ENCODE measurements at regions not wholly inside any gene's neighbourhood (a gene's known extent, or its start where the extent isn't known, plus 50 kb on each side); places are given as distances from the start of the nearest gene placed in this dataset.
"Not testable (repeated sequence)": the region's sequence is repeated elsewhere in the genome, so short reads cannot be mapped to it uniquely, and the experiment has no call there.

DNA sequence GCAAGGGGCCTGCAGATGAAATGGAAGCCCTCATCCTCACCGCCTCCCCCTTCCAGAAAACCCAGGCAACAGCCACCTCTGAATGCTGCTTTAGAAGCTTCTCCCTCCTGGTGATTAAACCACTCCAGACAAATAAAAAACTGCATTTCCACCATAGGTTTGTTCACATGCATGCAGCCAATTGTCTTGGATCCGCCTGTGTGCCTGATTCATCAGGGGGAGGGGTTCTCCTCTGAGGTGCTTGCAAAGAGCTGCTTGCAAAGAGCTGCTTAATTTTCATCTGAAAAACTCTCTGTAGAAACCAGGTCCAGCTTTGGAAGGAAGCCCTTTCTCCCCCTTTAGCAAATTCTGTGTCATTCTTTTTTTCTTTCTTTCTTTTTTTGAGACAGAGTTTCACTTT, 100.6 kb downstream of the DEFB131A start:
- DNase-seq; intact Hi-C loops (cut with DNase I; ENCODE audit: low total_unique reads): not testable (repeated sequence)
- WGBS, 2 donors, result 78 to 90% methylated on average over 2 of the region's 2 CpGs

DNA sequence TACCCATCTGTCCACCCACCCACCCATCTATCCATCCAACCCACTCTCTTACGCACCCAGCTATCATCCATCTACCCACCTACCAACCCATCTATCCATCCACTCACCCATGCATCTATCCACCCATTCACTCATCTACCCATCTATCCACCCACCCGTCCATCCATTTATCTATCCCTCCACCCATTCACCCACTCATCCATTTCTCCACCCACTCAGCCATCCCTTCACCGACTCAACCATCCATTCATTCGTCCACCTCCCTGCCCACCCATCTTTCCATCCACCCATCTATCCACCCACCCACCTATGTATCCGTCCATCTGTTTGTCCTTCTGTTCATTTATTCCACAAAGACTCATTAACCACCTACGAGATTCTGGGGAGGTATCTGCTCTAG, 103.3 kb downstream of the DEFB131A start:
- DNase-seq; H3K36me3 ChIP-seq (ENCODE audit: low read depth, missing control alignments): not testable (repeated sequence)
- 82 to 83% methylated on average over 6 of the region's 6 CpGs for WGBS, 2 donors

More for the DNA sequence above, 100.6 kb downstream of the DEFB131A start:
- H3K36me3 ChIP-seq (ENCODE audit: low read depth, missing control alignments); H3K9me3 ChIP-seq; H3K4me1 ChIP-seq; H3K27me3 ChIP-seq; H3K27ac ChIP-seq; H3K4me3 ChIP-seq: not testable (repeated sequence)

DNA sequence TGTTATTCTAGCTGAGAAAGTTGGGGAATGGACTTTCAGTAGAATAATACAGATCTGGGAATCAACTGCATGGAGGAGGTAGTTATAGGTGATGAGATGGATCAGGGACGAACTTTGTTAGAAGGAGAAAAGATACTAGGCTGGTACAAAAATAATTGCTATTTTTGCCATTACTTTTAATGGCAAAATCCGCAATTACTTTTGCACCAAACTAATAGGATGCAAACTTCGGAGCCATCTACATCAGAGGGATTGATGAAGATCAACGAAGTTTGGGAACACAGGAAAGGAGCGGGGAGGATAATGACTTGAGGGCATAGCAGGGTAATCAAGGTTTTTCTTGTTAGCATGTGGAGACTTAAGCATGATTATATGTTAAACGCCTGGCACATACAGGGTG, 111.9 kb downstream of the DEFB131A start:
- H3K4me3 ChIP-seq; H3K27ac ChIP-seq; H3K4me1 ChIP-seq; H3K9me3 ChIP-seq; DNase-seq; H3K36me3 ChIP-seq (ENCODE audit: low read depth, missing control alignments); H3K27me3 ChIP-seq; intact Hi-C loops (cut with DNase I; ENCODE audit: low total_unique reads): not testable (repeated sequence)
- 62 to 72% methylated on average over 6 of the region's 6 CpGs for WGBS, 2 donors

More for the DNA sequence above, 103.3 kb downstream of the DEFB131A start:
- H3K4me1 ChIP-seq; intact Hi-C loops (cut with DNase I; ENCODE audit: low total_unique reads); H3K4me3 ChIP-seq; H3K27ac ChIP-seq; H3K9me3 ChIP-seq; H3K27me3 ChIP-seq: not testable (repeated sequence)

DNA sequence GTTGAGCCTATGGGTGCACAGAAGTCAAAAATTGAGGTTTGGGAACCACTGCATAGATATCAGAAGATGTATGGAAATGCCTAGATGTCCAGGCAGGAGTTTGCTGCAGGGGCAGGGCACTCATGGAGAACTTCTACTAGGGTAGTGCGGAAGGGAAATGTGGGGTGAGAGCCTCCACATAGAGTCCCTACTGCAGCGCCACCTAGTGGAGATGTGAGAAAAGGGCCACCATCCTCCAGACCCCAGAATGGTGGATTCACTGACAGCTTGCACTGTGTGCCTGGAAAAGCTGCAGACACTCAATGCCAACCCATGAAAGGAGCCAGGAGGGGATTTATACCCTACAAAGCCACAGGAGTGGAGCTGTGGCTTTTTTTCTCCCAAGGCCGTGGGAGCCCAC, 133.7 kb downstream of the DEFB131A start:
- H3K27ac ChIP-seq; H3K4me3 ChIP-seq; DNase-seq; H3K27me3 ChIP-seq; H3K36me3 ChIP-seq (ENCODE audit: low read depth, missing control alignments); intact Hi-C loops (cut with DNase I; ENCODE audit: low total_unique reads); H3K9me3 ChIP-seq; H3K4me1 ChIP-seq: not testable (repeated sequence)
- WGBS, 2 donors, result 44 to 52% methylated on average over 3 of the region's 3 CpGs
- TF ChIP-seq, protein P1, sequence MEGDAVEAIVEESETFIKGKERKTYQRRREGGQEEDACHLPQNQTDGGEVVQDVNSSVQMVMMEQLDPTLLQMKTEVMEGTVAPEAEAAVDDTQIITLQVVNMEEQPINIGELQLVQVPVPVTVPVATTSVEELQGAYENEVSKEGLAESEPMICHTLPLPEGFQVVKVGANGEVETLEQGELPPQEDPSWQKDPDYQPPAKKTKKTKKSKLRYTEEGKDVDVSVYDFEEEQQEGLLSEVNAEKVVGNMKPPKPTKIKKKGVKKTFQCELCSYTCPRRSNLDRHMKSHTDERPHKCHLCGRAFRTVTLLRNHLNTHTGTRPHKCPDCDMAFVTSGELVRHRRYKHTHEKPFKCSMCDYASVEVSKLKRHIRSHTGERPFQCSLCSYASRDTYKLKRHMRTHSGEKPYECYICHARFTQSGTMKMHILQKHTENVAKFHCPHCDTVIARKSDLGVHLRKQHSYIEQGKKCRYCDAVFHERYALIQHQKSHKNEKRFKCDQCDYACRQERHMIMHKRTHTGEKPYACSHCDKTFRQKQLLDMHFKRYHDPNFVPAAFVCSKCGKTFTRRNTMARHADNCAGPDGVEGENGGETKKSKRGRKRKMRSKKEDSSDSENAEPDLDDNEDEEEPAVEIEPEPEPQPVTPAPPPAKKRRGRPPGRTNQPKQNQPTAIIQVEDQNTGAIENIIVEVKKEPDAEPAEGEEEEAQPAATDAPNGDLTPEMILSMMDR (IDR thresholded peaks at IDR 0.05), result peak in 1 of 3 experiments; percentile 18

DNA sequence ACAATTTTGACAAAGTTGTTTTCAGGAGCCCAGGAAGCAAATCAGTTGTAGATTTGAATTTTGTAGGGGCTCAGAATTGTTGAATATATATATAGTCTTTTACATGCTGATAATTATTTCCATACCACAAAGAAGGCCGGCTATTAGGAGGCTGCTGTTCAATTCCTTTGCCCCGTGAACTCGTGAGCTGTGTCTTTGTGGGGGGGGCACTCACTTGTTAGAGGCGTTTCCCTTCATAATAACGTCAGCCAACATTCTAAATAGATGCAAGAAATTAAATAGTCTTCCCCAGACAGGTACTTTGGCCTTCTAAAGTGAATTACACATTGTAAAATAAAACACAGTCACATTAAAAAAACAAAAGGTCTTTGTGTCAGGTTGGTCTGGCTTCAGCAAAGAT, 138.7 kb downstream of the DEFB131A start:
- intact Hi-C loops (cut with DNase I; ENCODE audit: low total_unique reads); H3K4me3 ChIP-seq: not testable (repeated sequence)

DNA sequence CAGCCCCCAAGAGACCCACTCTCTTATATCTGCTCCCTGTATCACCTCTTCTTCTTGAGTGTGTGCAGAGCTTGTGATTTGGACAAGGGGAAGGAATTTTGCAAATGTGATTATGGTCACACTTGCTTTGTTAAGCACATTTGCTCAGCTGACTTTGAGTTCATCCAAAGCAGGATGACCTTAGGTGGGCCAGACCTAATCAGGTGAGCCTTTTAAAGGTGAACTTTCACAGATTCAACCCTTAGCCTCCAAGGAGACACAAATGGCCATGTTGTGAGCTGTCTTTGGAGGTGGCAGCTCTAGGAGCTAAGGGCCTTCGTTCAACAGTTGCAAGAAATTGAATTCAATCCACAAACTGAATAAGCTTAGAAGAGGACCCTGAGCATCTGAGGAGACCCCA, 147.8 kb downstream of the DEFB131A start:
- WGBS, 2 donors, result 77 to 82% methylated on average over 1 of the region's 1 CpG
- Histone ChIP-seq H3K36me3 (ENCODE audit: low read depth, missing control alignments) (no peaks in the 10 kb centered on the region), H3K9me3 (no peaks in the 10 kb centered on the region), H3K4me1 (no peaks in the 10 kb centered on the region), H3K27me3 (no peaks in the 10 kb centered on the region), H3K4me3 (no peak overlapping the region), H3K27ac (no peak overlapping the region)
- no peak for DNase-seq
- intact Hi-C loops (cut with DNase I; ENCODE audit: low total_unique reads), result no loop called here
- no peak for TF ChIP-seq POLR2A (IDR thresholded peaks at IDR 0.05)
- TF ChIP-seq, protein P1 (IDR thresholded peaks at IDR 0.05), result no peak

More for the DNA sequence above, 138.7 kb downstream of the DEFB131A start:
- 31 to 41% methylated on average over 5 of the region's 5 CpGs for WGBS, 2 donors
- H3K4me1 ChIP-seq; H3K27me3 ChIP-seq; H3K27ac ChIP-seq; H3K36me3 ChIP-seq (ENCODE audit: low read depth, missing control alignments); DNase-seq; H3K9me3 ChIP-seq: not testable (repeated sequence)

DNA sequence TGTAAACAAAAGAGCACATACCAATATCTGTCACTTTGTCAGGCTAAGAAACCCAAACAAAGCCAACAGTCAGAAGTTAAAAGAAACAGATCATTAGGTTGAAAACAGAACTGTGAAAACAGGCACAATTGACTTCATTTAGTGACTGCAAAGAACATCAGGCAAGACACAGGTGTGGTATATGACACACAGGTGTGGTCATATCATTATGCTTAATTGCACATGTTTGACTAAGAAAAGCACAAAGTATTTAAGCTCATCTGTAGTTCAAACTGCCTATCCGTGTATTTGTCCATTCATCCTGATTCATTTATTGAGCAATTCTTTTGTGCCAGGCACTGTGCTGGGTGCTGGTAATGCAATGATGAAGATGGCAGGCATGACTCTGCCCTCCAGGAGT, 150.7 kb downstream of the DEFB131A start:
- Histone ChIP-seq H3K27ac (no peak overlapping the region), H3K36me3 (ENCODE audit: low read depth, missing control alignments) (no peaks in the 10 kb centered on the region), H3K4me3 (no peak overlapping the region), H3K9me3 (no peaks in the 10 kb centered on the region), H3K27me3 (no peaks in the 10 kb centered on the region), H3K4me1 (no peaks in the 10 kb centered on the region)
- intact Hi-C loops (cut with DNase I; ENCODE audit: low total_unique reads), result no loop called here
- DNase-seq, result no peak
- TF ChIP-seq, protein P1 (IDR thresholded peaks at IDR 0.05), result no peak
- no peak for TF ChIP-seq POLR2A (IDR thresholded peaks at IDR 0.05)
- 53 to 68% methylated on average over 1 of the region's 1 CpG for WGBS, 2 donors

DNA sequence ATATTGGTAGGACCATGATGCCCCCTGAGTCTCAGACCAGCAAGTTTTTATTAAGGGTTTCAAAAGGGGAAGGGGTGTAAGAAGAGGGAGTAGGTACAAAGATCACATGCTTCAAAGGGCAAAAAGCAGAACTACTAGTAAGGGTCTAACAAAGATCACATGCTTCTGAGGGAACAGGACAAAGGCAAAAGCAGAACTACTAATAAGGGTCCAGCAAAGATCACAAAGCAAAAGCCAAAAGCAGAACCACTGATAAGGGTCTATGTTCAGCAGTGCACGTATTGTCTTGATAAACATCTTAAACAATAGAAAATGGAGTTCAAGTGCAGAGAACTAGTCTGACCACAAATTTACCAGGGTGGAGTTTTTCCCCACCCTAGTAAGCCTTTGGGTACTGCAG, 151.3 kb downstream of the DEFB131A start:
- intact Hi-C loops (cut with DNase I; ENCODE audit: low total_unique reads); H3K36me3 ChIP-seq (ENCODE audit: low read depth, missing control alignments); DNase-seq; H3K9me3 ChIP-seq; H3K4me3 ChIP-seq; H3K4me1 ChIP-seq; H3K27ac ChIP-seq; H3K27me3 ChIP-seq: not testable (repeated sequence)
- 18 to 61% methylated on average over 1 of the region's 1 CpG for WGBS, 2 donors

Data from testis (tissue), 2 donors.